NCI-H345 (cell line): ENCODE measurements at regions not wholly inside any gene's neighbourhood (a gene's known extent, or its start where the extent isn't known, plus 50 kb on each side); places are given as distances from the start of the nearest gene placed in this dataset.
"Not testable (repeated sequence)": the region's sequence is repeated elsewhere in the genome, so short reads cannot be mapped to it uniquely, and the experiment has no call there.

Source experiments
- DNase-seq: peaks from one replicate; lab custom pipeline; 2025; lab: John Stamatoyannopoulos, UW

DNA sequence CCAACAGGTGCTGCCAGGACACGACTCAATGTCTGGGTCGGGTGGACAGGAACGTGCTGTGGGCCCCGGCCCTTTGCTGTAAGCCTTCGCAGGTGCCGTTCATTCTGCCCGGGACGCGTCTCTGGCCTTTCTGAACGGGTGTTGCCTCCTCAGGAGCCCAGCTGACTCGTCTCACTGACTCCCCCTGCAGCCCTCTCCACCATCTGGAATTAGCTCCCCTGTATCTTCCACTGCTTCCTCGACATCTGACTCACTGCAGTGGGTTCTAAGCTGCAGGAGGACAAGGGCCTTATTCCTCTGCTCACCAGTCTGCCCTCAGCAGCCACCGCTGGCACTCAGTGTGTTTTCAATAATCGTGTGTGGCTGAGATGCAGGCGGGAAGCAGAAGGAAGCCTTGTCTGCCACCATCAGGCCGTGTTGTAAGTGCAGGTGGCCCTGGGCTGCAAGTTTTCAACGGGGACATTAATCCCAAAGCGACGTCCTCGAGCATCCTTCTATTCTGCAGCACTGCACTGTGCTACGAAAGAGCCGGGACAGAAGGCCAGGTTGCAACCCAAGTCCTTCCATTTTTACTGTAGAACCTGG lies 256.2 kb downstream of the FOXL1 start:
- no peak for DNase-seq

DNA sequence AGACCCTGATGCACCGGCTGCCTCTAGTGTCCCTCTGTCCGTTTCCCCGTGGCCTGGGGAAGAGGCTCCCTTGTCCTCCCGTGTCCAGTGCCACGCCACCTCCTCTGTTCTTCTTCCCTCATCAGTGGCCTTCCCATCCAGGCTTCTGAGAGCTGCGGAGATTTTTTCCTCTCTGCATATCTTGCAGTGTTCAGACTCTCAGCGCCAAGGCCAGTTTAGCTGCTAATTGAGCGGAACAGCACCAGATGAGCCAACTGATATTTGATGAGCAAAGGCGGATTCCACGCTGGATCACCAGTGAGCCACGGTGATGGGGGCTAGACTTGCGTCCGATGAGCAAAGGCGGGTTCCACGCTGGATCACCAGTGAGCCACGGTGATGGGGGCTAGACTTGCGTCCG lies 257.6 kb downstream of the FOXL1 start:
- DNase-seq = no peak

DNA sequence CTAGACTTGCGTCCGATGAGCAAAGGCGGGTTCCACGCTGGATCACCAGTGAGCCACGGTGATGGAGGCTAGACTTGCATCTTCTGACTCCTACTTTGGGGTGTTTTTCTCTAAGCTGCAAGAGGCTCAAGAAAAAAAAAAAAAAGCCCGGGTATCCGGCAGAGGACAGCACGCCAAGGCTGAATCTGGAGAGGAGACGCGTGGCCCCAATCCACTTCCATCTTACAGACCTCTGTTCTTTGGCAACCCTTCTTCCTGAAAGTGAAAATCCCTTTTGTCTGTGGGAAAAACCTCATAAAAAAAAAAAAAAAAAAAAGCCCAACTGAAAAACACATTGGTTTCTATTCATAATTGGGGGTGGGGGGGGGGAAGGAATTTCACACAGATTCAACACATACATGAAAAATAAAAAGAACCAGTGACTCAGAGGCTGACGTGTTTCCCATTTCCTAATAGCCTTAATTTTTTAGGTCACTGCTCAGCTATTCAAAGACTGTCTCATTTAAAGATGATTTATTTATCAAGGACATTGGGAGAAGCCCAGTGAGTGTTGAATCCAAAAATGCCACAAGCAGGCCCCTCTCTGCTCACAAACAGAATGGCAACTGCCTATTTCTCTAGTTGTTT lies 258.3 kb downstream of the FOXL1 start:
- no peak for DNase-seq

DNA sequence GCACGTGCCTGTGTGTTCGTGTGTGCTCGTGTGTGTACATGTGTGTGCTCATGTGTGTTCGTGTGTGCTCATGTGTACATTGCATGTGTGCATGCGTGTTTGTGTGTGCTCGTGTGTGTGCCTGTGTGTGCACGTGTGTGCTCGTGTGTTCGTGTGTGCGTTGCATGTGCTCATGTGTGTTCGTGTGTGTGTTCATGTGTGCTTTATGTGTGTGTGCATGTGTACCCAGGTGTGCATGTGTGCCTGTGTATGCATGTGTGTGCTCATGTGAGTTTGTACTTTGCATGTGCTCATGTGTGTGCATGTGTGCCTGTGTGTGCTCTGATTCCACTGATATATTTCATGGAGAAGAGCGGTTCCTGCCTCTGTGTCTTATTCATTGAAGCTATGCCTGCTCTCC lies 265.5 kb downstream of the FOXL1 start:
- DNase-seq = no peak

DNA sequence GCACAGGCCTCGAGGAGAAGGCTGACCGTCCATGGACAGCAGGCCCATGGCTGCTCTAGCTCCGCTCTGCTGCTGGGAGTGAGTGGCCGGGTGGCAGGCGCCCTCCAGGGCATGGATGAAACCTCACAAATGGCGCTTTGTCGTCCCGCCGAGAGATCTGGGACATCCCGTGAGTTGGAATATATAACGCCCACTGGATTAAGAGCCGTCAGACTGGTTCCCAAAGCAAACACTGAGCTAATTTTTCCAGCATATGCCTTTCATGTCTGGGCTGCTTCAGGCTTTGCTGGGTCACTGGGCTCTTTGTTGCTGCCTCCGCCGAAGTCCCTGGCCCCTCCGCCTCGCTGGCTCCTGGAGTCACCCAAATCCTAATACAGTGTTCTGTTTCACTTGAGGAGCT lies 266.3 kb downstream of the FOXL1 start:
- DNase-seq = no peak

DNA sequence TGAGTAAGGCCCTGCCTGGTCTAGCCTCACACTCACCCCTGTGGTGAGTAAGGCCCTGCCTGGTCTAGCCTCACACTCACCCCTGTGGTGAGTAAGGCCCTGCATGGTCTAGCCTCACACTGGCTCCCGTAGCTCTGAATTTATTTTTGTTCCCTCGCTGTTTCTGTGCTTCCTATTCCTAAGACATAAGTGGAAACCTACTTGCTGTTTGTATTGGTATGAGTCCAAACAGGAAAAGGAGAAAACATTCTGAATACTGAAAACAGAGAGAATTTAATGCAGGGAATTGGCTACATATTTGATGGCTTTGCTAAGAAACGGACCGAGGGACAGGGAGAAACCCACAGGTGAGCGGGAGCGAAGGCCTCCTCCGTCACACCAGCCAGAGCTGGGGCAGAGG lies 267.8 kb downstream of the FOXL1 start:
- no peak for DNase-seq

DNA sequence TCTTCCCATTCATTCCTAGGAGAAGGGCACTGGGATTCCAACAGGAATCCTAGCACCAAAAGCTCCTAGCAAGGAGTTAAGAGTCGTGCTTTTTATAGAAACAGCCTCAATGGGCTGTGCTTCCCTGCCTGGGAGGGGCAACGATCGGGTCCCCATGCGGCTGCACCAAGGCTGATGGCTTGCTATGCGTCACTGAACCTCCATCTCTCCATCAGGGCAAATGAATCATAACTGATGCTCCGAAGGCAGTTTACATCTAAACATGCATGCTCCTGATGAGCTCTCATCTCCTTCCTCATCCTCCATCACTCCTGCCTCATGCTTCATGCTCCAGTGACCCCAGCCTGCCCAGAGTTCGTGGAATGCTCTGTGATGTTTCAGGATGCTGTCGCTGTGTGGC lies 270.5 kb downstream of the FOXL1 start:
- no peak for DNase-seq

DNA sequence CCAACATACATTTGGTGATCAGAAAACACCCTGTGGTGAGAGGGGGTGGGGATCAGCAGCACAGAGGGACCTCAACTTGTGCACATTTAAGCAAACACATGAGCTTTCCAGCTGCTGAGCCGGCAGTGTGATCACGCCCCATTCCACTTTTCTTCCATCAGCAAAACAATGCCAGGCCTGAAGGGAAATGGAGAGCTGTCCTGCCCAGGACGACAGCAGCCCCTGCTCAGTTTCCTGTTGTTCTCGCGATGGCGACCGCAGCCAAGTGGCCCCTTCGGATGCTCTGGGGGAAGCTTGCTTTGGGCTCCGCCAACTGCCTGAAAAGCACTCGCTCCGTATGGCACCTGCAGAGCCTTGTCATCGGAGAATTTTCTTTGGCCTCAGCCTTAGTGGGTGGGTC lies 272.3 kb downstream of the FOXL1 start:
- DNase-seq = no peak

DNA sequence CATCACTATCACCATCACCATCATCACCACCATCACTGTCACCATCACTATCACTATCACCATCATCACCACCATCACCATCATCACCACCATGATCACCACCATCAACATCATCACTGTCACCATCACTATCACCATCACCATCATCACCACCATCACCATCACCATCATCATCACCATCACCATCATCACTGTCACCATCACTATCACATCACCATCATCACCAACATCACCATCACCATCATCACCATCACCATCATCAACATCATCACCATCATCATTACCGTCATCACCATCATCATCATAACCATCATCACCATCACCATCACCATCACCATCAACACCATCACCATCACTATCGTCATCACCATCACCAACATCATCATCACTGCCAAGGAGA lies 273.8 kb downstream of the FOXL1 start:
- DNase-seq = no peak

DNA sequence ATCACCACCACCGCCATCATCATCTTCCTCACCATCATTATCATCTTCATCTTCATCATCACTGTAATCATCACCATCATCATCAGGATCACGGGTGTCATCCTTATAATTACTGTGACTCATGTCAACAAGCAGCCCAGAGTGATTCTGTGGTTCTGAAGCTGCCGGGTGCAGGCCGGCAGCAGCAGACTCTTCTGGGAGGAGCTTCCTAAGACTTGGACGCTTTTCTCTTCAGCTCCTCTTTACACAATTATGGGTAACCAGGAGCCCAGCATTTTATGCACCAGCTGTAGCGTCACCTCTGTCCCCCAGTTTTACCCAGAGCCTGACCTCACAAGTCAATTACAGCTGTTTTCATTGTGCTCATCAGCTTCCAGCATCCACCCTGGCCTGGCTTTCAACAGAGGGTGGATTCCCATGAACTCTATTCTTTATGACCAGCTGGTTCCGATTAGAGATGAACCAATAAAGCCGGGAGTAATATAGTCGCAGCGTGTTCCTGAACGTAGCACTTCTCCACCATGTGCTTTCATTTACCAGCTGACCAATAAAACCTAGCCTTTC lies 275.8 kb downstream of the FOXL1 start:
- DNase-seq = no peak

DNA sequence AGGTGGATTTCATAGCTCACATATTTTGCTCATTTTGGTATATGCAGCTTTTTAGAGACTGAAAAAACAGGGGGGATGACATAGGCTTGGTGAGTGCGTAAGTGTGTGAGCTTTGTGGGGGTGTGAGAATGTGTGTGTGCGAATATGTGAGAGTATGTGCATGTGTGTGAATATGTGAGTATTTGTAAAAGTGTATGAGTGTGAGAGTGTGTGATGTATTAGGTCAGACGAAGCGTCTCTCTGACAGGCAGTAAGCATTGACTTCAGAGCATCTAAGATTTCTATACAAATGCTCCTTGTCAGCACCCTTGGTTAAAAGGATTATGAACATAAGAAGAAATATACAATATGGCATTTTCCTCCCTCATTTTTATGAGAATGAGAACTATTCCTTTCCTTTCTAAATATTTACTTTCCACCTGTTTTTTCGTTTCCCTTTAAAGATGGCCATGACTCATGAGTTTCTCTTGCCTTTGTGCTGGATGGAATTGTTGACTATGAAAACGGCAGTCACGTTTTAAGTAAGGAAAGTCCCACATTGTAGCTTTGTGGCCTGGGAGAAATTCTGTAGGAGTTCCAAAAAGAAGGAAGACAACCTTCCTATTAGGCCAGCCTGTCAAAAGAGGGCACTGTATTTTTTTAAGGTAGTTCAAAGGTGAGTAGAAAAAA lies 276.4 kb downstream of the FOXL1 start:
- no peak for DNase-seq

DNA sequence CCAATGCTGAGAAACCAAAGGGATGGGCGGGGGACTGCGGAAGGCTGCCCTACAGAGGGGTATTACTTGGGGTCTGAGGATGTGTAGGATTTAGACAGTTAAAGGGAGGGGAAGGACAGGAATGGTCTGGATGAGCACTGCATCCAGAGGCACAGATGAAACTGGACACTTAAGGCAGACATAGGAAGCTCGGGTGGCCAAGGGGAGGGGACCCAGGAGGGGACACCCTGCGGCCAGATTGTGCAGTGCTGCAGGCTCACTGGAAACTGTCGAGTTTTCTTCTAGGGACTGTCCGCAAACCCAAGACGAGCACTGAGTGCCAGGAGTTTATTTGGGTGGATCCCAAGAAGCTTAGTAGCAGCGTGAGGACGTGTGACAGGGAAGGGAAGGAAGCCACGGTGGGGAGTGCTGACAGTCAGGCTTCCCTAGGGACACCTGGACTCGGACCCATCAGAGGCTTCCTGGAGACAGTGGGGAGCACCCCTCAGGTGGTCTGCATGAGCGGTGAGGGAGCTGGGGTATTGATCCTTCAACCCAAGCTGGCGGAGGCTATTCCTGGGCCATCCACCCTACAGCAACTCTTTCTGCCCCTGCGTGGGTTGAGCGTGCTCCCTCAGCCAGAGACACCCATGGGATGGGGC lies 278.7 kb downstream of the FOXL1 start:
- no peak for DNase-seq

DNA sequence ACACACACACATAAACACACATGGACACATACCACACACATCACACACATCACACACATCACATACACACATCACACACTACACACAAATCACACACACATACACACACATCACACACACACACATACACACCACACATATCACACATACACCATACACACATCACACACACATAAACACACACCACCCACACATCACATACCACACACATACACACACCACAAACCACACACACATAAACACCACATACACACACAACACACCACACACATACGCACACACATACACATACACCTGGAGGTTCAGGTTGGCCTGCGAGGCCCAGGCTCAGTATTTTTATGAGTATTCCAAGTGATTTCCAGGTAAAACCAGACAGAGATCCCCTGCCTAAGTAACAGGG lies 279.5 kb downstream of the FOXL1 start:
- no peak for DNase-seq

DNA sequence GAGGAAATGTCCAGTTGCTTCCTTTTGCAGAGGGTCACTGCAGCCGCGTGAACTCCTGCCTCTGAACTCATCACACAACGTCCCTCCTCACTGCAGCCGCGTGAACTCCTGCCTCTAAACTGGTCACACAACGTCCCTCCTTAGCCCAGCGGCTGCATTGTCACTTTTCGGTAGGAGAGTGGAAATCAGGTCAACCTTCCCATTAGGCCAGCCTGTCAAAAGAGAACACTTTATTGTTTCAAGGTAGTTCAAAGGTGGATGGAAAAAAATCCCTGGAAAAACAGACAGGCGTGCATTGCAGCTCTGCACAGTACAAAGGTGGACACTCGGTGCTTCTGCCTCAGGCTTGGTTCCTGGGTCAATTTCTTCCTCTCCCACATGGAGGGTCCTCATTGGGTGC lies 280.2 kb downstream of the FOXL1 start:
- no peak for DNase-seq

DNA sequence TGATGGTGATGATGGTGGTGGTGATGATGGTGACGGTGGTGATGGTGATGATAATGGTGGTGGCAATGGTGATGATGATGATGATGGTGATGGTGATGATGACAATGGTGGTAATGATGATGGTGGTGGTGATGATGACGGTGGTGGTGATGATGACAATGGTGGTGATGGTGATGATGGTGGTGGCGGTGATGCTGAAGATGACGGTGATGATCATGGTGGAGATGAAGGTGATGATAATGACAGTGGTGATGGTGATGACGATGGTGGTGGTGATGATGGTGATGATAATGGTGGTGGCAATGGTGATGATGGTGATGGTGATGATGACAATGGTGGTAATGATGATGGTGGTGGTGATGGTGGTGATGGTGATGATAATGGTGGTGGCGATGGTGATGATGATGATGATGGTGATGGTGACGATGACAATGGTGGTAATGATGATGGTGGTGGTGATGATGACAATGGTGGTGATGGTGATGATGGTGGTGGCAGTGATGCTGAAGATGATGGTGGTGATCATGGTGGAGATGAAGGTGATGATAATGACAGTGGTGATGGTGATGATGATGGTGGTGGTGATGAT lies 283.0 kb downstream of the FOXL1 start:
- DNase-seq = not testable (repeated sequence)

DNA sequence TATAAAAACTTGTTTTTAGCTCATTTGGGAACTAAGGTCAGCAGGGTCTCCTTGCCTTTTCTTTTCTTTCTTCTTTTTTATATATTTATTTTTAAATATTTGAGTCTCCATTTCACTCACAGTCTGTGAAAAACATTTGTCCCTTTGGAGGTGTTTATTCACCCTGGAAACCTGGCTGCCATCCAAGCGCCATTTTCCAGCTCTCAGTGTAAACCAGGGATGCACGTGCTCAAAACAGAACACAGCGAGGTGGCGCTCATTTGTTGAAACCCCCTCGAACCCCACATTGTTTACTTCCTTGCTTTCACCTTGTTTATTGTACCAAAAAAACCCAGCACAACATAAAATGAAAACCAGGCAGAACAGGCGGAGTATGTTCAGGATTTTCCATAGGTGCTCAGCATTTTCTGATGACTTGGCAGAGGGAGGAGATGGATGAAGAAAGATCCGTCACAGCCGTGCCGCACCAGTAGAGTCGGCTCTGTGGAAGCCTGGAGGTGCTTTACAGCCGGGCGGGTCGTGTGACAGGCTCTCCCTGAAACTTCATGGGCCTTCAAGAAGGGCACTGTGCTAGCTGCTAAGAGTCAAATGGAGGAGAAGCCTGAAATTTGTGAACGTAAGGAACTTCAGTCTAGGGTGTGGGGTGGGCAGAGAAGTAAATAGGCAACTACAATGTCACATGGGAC lies 284.4 kb downstream of the FOXL1 start:
- no peak for DNase-seq

DNA sequence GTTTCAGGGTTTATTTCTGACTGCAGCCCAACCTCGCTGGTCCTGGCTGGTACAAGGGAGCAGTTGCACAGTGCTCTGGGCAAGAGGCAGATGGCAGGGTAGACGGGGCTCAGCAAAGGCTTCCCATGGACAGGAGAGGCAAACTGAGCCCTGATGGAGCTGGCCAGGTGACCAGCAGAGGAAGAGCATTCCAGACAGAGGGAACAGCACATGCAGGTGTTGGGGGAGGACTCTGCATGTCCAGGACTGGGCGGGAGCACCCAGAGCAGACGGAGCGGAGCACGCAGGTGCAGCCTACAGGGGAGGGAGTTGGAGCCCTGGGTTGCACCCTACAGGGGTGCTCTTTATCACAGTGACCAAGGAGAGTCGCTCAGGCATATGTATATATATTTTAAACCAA lies 285.3 kb downstream of the FOXL1 start:
- DNase-seq = no peak

DNA sequence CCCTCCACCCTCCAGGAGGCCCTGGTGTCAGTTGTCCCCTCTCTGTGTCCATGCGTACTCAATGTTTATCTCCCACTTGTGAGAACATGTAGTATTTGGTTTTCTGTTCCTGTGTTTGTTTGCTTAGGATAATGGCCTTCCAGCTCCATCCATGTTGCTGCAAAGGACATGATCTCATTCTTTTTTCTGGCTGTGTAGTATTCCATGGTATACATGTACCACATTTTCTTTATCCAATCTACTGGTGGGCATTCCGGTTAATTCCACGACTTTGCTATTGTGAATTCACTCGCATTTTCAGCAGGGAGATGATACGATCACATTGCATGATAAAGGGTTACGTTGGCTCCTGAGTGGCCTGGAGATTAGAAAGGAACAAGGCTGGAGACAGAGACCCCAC lies 286.2 kb downstream of the FOXL1 start:
- no peak for DNase-seq

DNA sequence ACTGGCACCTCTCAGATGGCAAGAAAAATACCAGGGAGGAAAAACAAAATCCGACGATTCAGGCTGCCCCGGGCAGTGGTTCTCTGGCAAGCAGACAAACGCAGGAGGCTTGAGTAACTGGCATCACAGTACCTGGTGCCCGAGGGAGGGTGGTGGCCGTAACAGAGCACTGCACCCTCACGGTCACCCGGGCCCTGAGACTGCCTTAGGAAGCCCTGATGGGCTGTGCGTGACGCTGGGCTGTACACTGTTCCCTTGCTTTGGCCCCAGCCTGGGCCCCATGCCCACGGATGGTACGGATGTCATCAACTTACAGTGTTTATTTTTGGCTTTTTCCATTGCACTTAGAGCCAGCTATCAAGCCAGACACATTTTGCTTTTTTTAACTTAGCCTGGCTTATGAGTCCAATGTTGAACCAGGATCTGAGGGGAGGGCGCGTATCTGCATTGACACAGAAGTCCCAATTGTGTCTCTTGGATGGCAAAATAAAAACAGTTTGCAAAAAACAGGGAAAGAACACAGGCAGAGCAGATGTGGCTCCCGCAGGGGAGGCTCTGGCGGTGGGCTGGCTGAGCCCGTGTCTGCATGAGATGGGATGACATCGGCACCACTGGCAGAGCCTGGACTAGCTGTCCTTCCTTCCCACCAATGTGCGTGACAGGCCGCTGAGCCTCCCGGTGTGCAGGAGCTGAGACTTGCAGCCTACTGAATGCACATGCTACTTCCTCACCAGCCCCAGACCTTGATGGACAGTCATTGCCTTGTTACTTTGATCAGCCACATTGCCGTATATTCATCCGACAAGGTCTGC lies 287.7 kb downstream of the FOXL1 start:
- DNase-seq = no peak

DNA sequence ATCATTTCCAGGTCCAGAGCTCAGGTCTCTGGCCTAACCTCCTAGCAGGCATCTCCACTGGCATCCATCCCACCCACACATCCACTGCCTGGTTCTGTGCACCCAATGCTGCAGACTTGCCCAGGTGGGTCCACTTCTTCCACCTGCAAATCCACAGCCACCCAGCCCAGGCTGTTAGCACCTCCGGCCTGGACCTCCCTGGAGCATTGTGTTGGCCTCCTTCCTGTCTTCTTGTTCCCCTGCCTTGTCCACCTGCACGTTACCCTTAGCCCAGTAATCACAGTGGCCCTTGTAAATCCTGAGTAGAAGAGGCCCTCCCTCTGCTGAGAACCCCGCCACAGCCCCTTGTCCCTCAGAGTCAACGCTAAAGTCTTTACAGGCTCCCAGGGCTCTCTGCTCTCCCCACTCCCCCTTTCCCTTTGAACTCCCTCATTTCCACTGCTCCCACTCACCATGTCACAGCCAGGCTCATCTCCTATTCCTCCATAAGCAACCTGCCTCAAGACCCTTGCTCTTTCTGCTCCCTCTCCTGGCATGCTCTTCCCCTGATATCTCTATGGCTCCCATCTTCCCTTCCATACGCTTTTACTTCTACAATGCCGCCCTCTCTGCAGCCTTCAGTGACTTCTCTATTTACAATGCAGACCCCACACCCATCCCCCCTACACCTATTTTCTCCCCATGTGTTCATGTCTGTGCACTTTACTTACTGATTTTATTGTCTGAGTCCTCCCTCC lies 288.8 kb downstream of the FOXL1 start:
- DNase-seq = no peak
